Cardiac fibroblast (primary cell): ENCODE measurements at regions not wholly inside any gene's neighbourhood (a gene's known extent, or its start where the extent isn't known, plus 50 kb on each side); places are given as distances from the start of the nearest gene placed in this dataset.

Source experiments
- DNase-seq, 2 donors: peaks; one replicate each; pipeline versions ENCODE4 v3.0.0 to v3.0.0-alpha.2; 2010; ENCODE audit warnings: low read depth in 2 of 2
- H3K4me3 ChIP-seq, 2 donors: replicated peaks in 1 of 2; 1 replicate in 1 of 2; 2 replicates in 1 of 2; pipeline ENCODE4 v1.5.1; 2011; ENCODE audit warnings: low read depth in 2 of 2, low read length in 2 of 2, mild to moderate bottlenecking in 2 of 2, moderate library complexity in 1 of 2
- TF ChIP-seq, protein P1 (sequence below): IDR thresholded peaks from one replicate; pipeline ENCODE4 v1.5.1; 2011; ENCODE audit warnings: low read depth, mild to moderate bottlenecking, low read length, inconsistent platforms

DNA sequence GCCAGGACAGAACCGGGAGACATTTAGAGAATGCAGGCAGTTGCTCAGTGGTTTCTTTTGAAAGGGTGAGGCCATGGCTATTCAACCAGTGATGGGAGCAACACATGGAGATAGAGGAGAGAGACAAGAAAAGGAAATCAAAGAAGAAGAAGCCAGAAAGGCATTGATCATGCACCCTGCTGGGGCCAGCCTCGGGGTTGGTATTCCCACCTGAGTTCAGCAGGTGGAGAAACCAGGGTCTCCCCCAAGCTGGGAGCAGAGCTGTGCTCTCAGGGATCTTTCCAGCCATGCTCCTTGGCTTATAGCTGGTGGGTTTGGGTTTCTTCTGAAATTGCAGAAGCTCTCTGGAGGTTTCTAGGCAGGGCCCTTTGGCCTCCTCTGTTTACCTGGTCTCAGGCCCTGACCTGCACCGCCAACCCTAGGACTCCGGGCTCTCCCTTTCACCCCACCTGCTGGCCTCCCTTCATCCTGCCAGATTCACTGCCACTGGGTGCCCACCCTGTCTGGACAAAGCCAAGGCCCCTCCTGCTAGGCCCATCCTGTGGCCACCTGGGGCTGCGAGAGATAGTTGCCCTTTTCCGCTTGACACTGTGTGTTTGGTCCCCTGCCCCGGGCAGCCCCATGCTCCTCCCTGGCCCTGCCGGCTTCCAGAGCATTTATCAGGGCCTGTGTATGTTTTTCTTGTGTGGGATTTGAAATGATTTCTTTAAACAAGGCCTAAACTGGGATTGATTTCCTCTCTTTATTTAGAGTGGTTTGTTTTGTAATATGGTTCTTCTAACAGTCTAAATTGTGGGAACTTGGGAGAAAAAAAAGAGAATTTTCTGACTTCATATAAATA lies 126.7 kb downstream of the DDX1 start:
- DNase-seq = no peak
- TF ChIP-seq, protein P1, sequence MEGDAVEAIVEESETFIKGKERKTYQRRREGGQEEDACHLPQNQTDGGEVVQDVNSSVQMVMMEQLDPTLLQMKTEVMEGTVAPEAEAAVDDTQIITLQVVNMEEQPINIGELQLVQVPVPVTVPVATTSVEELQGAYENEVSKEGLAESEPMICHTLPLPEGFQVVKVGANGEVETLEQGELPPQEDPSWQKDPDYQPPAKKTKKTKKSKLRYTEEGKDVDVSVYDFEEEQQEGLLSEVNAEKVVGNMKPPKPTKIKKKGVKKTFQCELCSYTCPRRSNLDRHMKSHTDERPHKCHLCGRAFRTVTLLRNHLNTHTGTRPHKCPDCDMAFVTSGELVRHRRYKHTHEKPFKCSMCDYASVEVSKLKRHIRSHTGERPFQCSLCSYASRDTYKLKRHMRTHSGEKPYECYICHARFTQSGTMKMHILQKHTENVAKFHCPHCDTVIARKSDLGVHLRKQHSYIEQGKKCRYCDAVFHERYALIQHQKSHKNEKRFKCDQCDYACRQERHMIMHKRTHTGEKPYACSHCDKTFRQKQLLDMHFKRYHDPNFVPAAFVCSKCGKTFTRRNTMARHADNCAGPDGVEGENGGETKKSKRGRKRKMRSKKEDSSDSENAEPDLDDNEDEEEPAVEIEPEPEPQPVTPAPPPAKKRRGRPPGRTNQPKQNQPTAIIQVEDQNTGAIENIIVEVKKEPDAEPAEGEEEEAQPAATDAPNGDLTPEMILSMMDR = no peak

DNA sequence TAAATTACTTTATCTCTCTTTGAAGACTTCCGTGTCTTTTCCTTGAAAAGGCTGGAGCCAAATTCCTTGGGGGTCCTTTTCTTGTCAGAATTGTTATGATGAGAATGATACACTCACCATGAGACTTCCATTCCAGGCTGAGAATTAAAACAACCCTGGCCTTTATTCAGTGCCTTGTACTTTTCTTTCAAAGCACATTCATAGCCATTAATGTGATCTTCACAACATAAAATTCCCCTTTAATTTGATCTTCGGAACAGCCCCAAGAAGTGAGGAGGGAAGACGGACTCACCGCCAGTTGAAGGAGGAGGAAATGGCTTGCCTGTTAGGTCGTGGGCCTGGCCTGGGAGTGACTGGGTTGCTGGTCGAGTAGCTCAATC lies 127.3 kb downstream of the DDX1 start:
- TF ChIP-seq, protein P1 = no peak
- no peak overlapping the region for H3K4me3 ChIP-seq
- DNase-seq = no peak

More for the DNA sequence above, 126.7 kb downstream of the DDX1 start:
- no peak overlapping the region for H3K4me3 ChIP-seq

DNA sequence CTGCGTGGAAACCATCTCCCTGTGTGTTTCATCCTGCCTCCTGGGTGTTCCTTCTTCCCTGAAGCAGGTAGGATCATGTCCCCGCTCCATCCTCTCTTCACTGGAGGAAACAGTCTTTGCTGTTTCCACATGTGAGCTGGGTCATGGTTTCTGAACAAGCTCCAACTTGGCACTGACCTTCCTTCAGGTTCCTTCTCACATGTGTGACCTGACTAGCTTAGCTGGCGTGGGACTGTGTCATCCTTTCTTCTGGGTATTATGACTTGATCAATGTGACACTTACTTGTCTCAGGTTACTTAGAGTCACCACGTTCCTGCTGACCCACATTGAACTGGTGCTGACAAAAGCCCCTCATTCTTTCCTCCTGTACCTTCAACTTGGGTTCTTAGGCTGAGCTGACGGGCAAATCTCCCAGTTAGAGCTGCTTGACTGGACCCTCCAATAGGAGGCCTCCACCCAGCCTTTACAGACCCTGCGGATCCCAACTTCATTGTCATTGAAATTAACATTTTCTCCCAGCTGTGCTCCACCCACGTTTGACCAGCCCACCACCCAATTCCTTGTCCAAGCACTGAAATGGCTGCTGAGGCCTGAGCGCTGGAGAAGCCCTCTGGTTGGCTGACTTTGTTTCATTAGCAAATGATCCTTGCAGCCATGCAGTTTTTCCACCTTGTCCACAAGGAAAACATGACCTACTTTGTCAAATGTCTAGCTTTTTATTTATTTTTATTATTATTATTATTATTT lies 128.1 kb downstream of the DDX1 start:
- DNase-seq = no peak
- TF ChIP-seq, protein P1 = no peak
- no peak overlapping the region for H3K4me3 ChIP-seq

DNA sequence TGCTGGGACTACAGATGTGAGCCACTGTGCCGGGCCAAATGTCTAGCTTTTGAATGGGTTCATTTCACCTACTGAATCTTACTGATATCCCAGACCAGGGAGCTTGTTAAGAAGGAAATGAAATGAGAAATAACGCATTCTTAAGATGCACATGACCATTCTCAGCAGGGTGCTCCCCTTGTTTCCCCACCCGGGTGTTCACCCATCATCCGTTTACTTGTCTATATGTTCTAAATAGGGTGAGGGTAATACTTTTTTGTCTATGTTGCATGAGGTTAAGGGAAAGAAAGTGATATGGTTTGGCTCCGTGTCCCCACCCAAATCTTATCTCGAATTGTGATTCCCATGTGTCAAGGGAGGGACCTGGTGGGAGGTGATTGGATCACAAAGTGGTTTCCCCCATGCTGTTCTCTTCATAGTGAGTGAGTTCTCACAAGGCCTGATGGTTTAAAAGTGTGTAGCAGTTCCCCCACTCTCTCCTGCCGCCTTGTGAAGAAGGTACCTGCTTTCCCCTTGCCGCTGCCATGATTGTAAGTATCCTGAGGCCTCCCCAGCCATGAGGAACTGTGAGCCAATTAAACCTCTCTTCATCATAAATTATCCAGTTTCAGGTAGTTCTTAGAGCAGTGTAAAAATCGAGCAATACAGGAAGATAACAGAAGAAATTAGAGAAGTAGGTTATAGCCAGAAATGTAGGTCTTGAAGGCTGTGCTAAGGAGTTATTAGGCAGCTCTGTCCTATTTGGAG lies 129.1 kb downstream of the DDX1 start:
- TF ChIP-seq, protein P1 = no peak
- no peak overlapping the region for H3K4me3 ChIP-seq
- DNase-seq = no peak

DNA sequence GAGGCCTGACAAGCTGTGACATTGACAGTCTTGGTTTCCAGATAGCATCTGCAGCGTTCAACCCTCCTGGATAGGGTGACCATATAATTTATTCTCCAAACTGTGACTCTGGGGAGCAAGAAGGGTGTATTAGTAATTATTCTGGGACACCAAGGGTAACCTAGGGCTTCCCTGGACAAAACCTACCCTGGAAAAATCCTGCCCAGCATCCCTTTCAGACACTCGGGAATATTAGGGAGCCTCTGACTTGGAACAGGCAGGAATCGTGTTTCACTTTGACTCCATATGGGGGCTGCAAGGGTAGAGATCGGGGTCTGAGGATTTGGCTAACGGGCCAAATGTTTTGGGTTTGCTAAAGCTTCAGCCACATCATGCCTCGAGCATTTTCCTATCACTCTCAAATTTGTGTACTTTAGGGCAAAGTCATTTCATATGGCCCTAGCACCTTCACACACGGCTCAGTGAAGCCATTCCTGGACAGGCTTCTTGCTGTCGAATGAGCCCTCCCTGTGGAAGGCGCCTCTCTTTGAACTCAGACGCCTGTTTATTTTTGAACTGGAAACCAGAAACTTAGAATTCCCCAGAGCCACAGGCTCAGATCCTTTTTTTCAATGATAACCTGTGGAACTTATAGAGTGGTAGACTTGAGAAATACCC lies 129.9 kb downstream of the DDX1 start:
- TF ChIP-seq, protein P1 = no peak
- no peak for DNase-seq
- no peak overlapping the region for H3K4me3 ChIP-seq

DNA sequence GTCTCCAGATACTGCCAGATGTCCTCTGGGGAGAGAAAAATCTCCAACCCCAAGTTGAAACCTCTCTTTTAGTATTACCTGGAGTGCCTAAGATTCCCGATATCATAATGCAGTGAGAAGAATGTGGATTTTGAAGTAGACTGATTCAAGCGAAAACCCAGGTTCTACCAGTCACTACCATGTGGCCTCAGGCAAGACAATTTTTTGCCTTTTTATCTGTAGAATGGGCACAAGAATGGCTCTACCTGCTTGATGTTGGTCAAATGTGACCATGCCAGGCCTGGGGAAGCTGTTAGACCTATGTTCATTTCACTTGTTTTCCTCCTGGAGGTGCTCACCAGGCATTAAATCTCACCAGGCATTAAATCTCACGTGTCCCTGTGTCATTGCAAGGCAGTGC lies 131.3 kb downstream of the DDX1 start:
- TF ChIP-seq, protein P1 = no peak
- no peak overlapping the region for H3K4me3 ChIP-seq
- no peak for DNase-seq
